Thyroid gland (tissue), 4 donors: ENCODE measurements at regions not wholly inside any gene's neighbourhood (a gene's known extent, or its start where the extent isn't known, plus 50 kb on each side); places are given as distances from the start of the nearest gene placed in this dataset.

Experiments
- POLR2A ChIP-seq, 2 donors: fragments of 450-650 bp; IDR thresholded peaks; one replicate each; pipeline ENCODE4 v1.6.1; 2017; ENCODE audit warnings: antibody characterized with exemption in 2 of 2, mild to moderate bottlenecking in 2 of 2, moderate library complexity in 1 of 2
- TF ChIP-seq, protein P1 (sequence below), 6 experiments: fragments of 200-600 bp in 3 of 6; fragments of 450-650 bp in 3 of 6; sonication (generic) in 3 of 6; IDR thresholded peaks; one replicate each; pipeline ENCODE4 v1.5.1; 2016 to 2019; ENCODE audit warnings: antibody characterized with exemption in 6 of 6, mild to moderate bottlenecking in 2 of 6, inconsistent platforms in 1 of 6, moderate library complexity in 1 of 6

DNA sequence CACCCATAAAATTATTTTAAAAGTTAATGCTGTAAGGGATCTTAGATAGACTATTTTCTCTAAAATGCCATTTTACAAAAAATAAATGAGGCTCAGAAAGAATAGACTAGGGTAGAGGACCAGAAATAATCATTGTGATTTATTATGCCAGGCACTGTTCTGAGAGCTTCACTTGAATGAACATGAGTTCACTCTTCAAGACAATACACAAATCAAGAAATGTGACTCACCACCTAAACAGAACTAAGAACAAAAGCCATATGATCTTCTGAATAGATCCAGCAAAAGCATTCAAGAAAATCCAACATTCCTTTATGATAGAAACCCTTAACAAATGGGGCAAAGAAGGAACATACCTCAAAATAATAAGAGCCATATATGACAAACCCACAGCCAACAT, 582.0 kb downstream of the PKHD1 start:
- TF ChIP-seq, protein P1, sequence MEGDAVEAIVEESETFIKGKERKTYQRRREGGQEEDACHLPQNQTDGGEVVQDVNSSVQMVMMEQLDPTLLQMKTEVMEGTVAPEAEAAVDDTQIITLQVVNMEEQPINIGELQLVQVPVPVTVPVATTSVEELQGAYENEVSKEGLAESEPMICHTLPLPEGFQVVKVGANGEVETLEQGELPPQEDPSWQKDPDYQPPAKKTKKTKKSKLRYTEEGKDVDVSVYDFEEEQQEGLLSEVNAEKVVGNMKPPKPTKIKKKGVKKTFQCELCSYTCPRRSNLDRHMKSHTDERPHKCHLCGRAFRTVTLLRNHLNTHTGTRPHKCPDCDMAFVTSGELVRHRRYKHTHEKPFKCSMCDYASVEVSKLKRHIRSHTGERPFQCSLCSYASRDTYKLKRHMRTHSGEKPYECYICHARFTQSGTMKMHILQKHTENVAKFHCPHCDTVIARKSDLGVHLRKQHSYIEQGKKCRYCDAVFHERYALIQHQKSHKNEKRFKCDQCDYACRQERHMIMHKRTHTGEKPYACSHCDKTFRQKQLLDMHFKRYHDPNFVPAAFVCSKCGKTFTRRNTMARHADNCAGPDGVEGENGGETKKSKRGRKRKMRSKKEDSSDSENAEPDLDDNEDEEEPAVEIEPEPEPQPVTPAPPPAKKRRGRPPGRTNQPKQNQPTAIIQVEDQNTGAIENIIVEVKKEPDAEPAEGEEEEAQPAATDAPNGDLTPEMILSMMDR (IDR thresholded peaks at IDR 0.05): no peak
- no peak for TF ChIP-seq POLR2A (IDR thresholded peaks at IDR 0.05)
